GM12878 (cell line): ENCODE measurements at regions not wholly inside any gene's neighbourhood (a gene's known extent, or its start where the extent isn't known, plus 50 kb on each side); places are given as distances from the start of the nearest gene placed in this dataset.

Experiments
- ATAC-seq: fragments of 200-7000 bp; cut with Tn5 transposase; 3 replicates; pipeline ENCODE4 v1.9.1; 2020; ENCODE audit warnings: mild to moderate bottlenecking, moderate library complexity
- BruUV-seq: library from RNA; stranded (reverse); fragments of 400-500 nt; replicated peaks from 2 replicates; lab custom pipeline; 2021; lab: Mats Ljungman, UMichigan
- CTCF ChIA-PET: fragments of 300-600 bp; sonication (Branson Sonifier 250); formaldehyde crosslinking; extraction: SDS; loops from one replicate; lab custom pipeline; 2021; ENCODE audit warnings: inconsistent platforms; lab: Yijun Ruan, JAX
- POLR2A ChIA-PET: fragments of 350-600 bp; formaldehyde crosslinking; extraction: SDS; loops from one replicate; lab custom pipeline; 2021; ENCODE audit warnings: inconsistent platforms; lab: Charles Lee
- RAD21 ChIA-PET: fragments of 300-600 bp; sonication (Branson Sonifier 250); formaldehyde crosslinking; loops from one replicate; lab custom pipeline; 2023; ENCODE audit warnings: antibody characterized with exemption; ENCODE audit not compliant: unreplicated experiment; lab: Charles Lee
- SMC1A ChIA-PET: fragments of 300-600 bp; sonication (Branson Sonifier 250); formaldehyde crosslinking; loops from one replicate; lab custom pipeline; 2023; ENCODE audit not compliant: unreplicated experiment, uncharacterized antibody; lab: Charles Lee
- DNase-seq: peaks from one replicate; pipeline ENCODE4 v3.0.0-alpha.2; 2011; ENCODE audit warnings: low read depth, low spot score
- FAIRE-seq: peaks from 3 replicates; lab custom pipeline; 2011; peaks lifted over from hg19 to GRCh38; lab: Jason Lieb, UNC
- H2AFZ ChIP-seq: 2 replicates; pipeline ENCODE4 v1.6.0; 2011; ENCODE audit warnings: low read depth, low read length, control low read depth; ENCODE audit not compliant: control insufficient read depth
- H3K27ac ChIP-seq: 2 replicates; pipeline ENCODE4 v1.5.1; 2011; ENCODE audit warnings: control low read depth; ENCODE audit not compliant: control insufficient read depth, insufficient read depth
- H3K27me3 ChIP-seq, 2 experiments: replicated peaks in 1 of 2; 2 replicates each; pipeline versions ENCODE4 v1.6.0 to v1.6.1; 2011; ENCODE audit warnings: low read length in 1 of 2; ENCODE audit not compliant: control insufficient read depth in 2 of 2, insufficient read depth in 2 of 2
- H3K36me3 ChIP-seq, 2 experiments: 2 replicates each; pipeline ENCODE4 v1.5.1; 2011; ENCODE audit warnings: low read length in 1 of 2; ENCODE audit not compliant: control insufficient read depth in 2 of 2, insufficient read depth in 2 of 2
- H3K4me1 ChIP-seq: 2 replicates; pipeline ENCODE4 v1.6.1; 2011; ENCODE audit warnings: mild to moderate bottlenecking, low read length, moderate library complexity, mixed read lengths; ENCODE audit not compliant: control insufficient read depth, insufficient read depth
- H3K4me2 ChIP-seq: 2 replicates; pipeline ENCODE4 v1.6.0; 2011; ENCODE audit warnings: control low read depth; ENCODE audit not compliant: control insufficient read depth, insufficient read depth
- H3K4me3 ChIP-seq: fragments of 200-600 bp; sonication (generic); 2 replicates; pipeline ENCODE4 v1.5.1; 2016
- H3K79me2 ChIP-seq: 2 replicates; pipeline ENCODE4 v1.6.0; 2011; ENCODE audit warnings: low read length; ENCODE audit not compliant: control insufficient read depth, insufficient read depth
- H3K9ac ChIP-seq: 2 replicates; pipeline ENCODE4 v1.8.0; 2011; ENCODE audit warnings: low read length, control low read depth, mixed read lengths; ENCODE audit not compliant: control insufficient read depth, insufficient read depth
- H3K9me3 ChIP-seq: replicated peaks from 3 replicates; pipeline ENCODE4 v1.5.1; 2011; ENCODE audit warnings: mild to moderate bottlenecking, low read length; ENCODE audit not compliant: control insufficient read depth, insufficient read depth
- H4K20me1 ChIP-seq: 2 replicates; pipeline ENCODE4 v1.6.0; 2011; ENCODE audit not compliant: control insufficient read depth, insufficient read depth
- BRCA1 ChIP-seq: IDR thresholded peaks from 2 replicates; pipeline ENCODE4 v1.6.1; 2011; ENCODE audit warnings: low read depth, low read length, improper control_type of control experiment
- CHD4 ChIP-seq: fragments of 200-600 bp; sonication (generic); IDR thresholded peaks from 2 replicates; pipeline ENCODE4 v1.6.1; 2016; ENCODE audit warnings: mild to moderate bottlenecking
- CREM ChIP-seq: IDR thresholded peaks from 2 replicates; pipeline ENCODE4 v1.6.1; 2014; ENCODE audit warnings: antibody characterized with exemption, low read depth
- EED ChIP-seq: sonication (generic); IDR thresholded peaks from 2 replicates; pipeline ENCODE4 v1.6.1; 2016; ENCODE audit warnings: antibody characterized with exemption, low read depth
- EGR1 ChIP-seq, 2 experiments: IDR thresholded peaks; 1 replicate in 1 of 2; 2 replicates in 1 of 2; pipeline ENCODE4 v1.6.1; 2011 to 2012; ENCODE audit warnings: low read depth in 2 of 2, low read length in 2 of 2, borderline replicate concordance in 1 of 2, mild to moderate bottlenecking in 1 of 2, moderate library complexity in 1 of 2
- FOXM1 ChIP-seq: IDR thresholded peaks from 2 replicates; pipeline ENCODE4 v1.6.1; 2012; ENCODE audit warnings: low read depth, mild to moderate bottlenecking, inconsistent platforms, low read length, moderate library complexity
- GABPA ChIP-seq: IDR thresholded peaks from 2 replicates; pipeline ENCODE4 v1.6.1; 2014; ENCODE audit warnings: antibody characterized with exemption, low read depth, mild to moderate bottlenecking, inconsistent platforms
- MTA2 ChIP-seq: fragments of 450-650 bp; IDR thresholded peaks from 2 replicates; pipeline ENCODE4 v1.6.1; 2016; ENCODE audit warnings: low read depth, mild to moderate bottlenecking, moderate library complexity
- MTA3 ChIP-seq: IDR thresholded peaks from 2 replicates; pipeline ENCODE4 v1.6.1; 2012; ENCODE audit warnings: low read length, inconsistent platforms, borderline replicate concordance
- MXI1 ChIP-seq: fragments of 150-350 bp; IDR thresholded peaks from 2 replicates; pipeline ENCODE4 v1.6.1; 2011; ENCODE audit warnings: low read depth, mild to moderate bottlenecking, inconsistent platforms, low read length, improper control_type of control experiment
- NBN ChIP-seq: fragments of 450-650 bp; IDR thresholded peaks from 2 replicates; pipeline ENCODE4 v1.6.1; 2016
- NFYB ChIP-seq: IDR thresholded peaks from 2 replicates; pipeline ENCODE4 v1.6.1; 2011; ENCODE audit warnings: low read depth, mild to moderate bottlenecking, low read length, improper control_type of control experiment, moderate library complexity; ENCODE audit not compliant: insufficient read depth
- RBBP5 ChIP-seq: fragments of 200-600 bp; sonication (generic); conservative IDR thresholded peaks from 2 replicates; pipeline ENCODE4 v1.6.1; 2016
- RCOR1 ChIP-seq: conservative IDR thresholded peaks from 2 replicates; pipeline ENCODE4 v1.6.1; 2012; ENCODE audit warnings: low read depth, low read length, improper control_type of control experiment
- RUNX3 ChIP-seq: IDR thresholded peaks from 2 replicates; pipeline ENCODE4 v1.6.1; 2012; ENCODE audit warnings: low read length, inconsistent platforms
- TARDBP ChIP-seq: IDR thresholded peaks from 2 replicates; pipeline ENCODE4 v1.6.1; 2016; ENCODE audit warnings: borderline replicate concordance
- WGBS: methylation state at CpG from one replicate; pipeline ENCODE4 v1.1.6; 2016; ENCODE audit warnings: low lambda C conversion rate; ENCODE audit not compliant: insufficient replicate concordance, insufficient coverage; ENCODE audit errors: missing lambda C conversion rate; 5-methylcytosine and 5-hydroxymethylcytosine counted together
- in situ Hi-C: fragments of 300-500 bp; cut with MboI; formaldehyde crosslinking; loops from 9 replicates; pipeline ENCODE4 v1.14.3; 2018; ENCODE audit warnings: mixed read lengths
- intact Hi-C: fragments of 100-400 bp; cut with micrococcal nuclease; formaldehyde crosslinking; loops from one replicate; pipeline ENCODE4 v1.14.2; 2022; ENCODE audit not compliant: unreplicated experiment
- TF ChIP-seq, protein P1 (sequence below): IDR thresholded peaks from 2 replicates; pipeline ENCODE4 v1.6.1; 2011; ENCODE audit warnings: low read depth, low read length, improper control_type of control experiment, borderline replicate concordance

DNA sequence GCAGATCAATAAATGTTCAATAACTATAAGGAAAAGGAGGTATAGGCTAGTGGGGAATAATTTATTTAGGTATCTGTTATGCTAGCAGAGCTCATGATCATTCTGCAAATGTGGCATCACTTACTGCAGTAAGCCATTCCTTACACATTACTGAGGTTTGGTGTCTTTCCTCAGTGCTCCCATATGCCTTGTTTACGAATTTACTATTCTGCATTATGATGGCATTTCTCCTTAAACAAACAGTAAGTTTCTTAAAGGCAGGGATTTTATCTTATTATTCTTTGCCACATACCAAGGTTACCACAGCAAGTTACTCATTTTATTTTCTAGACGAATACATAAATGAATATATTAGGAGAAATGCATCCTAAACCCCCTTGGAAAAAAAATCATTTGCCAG lies 88.4 kb downstream of the DSEL start:
- in situ Hi-C loops, result no loop called here
- BruUV-seq, result no TSS peak
- Histone ChIP-seq H3K79me2 (no peaks in the 10 kb centered on the region), H3K9me3 (no peaks in the 10 kb centered on the region), H3K27me3 (no peaks in the 10 kb centered on the region), H3K4me2 (no peak overlapping the region), H3K36me3 (no peaks in the 10 kb centered on the region), H3K9ac (no peak overlapping the region), H4K20me1 (no peaks in the 10 kb centered on the region), H3K4me3 (no peak overlapping the region), H2AFZ (no peak overlapping the region), H3K4me1 (no peaks in the 10 kb centered on the region), H3K27ac (no peak overlapping the region)
- FAIRE-seq, result no peak
- RAD21 ChIA-PET, result no interaction called here
- SMC1A ChIA-PET, result no interaction called here
- DNase-seq, result no peak
- intact Hi-C loops, result no loop called here
- CTCF ChIA-PET, result no interaction called here
- WGBS, result 32% methylated on average over 2 of the region's 2 CpGs
- POLR2A ChIA-PET, result no interaction called here
- ATAC-seq, result no peak
- no peak for TF ChIP-seq EGR1 (IDR thresholded peaks at IDR 0.05; ENCODE audit: borderline replicate concordance in 1 of 2, low read depth in 2 of 2, low read length in 2 of 2)

DNA sequence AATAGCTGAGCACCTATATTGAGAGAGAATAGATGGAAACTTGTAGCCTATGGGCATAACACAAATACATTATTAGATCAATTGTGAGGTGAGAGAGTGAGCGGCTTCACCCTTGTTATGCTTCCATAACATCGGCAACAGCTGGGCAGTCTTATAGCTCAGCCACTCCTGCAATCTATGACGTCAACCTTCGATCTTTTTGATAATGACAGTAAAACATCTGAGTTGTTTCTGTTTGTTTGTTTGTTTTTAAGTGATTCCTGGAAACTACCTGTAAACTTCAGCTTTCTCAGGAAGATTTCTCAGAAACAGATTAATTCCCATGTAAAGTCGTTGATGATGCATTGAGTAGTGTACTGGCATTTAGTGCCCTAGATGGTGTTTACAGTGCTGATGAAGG lies 90.0 kb downstream of the DSEL start:
- WGBS, result 37% methylated on average over 5 of the region's 5 CpGs
- no peak overlapping the region for H3K4me2 ChIP-seq
- H2AFZ ChIP-seq, result no peak overlapping the region
- H3K79me2 ChIP-seq, result no peaks in the 10 kb centered on the region
- ChIA-PET POLR2A (no interaction called here), CTCF (interaction anchor here (0.6 kb wide), 1 partner anchor 25 kb away, joined by 3 read pairs; no protein-coding TSS in a partner anchor), SMC1A (no interaction called here), RAD21 (no interaction called here)
- no peak overlapping the region for H3K4me3 ChIP-seq
- no peaks in the 10 kb centered on the region for H3K27me3 ChIP-seq
- H3K9me3 ChIP-seq, result no peaks in the 10 kb centered on the region
- H3K36me3 ChIP-seq, result no peaks in the 10 kb centered on the region
- no peaks in the 10 kb centered on the region for H3K4me1 ChIP-seq
- intact Hi-C loops (no loop called here), in situ Hi-C loops (no loop called here)
- ATAC-seq (no peak), FAIRE-seq (no peak), DNase-seq (no peak)
- H3K9ac ChIP-seq, result no peak overlapping the region
- H4K20me1 ChIP-seq, result no peaks in the 10 kb centered on the region
- H3K27ac ChIP-seq, result no peak overlapping the region
- no peak for TF ChIP-seq FOXM1
- TF ChIP-seq MTA2, result no peak
- TF ChIP-seq MTA3, result no peak
- TF ChIP-seq MXI1, result no peak
- TF ChIP-seq EED, result no peak
- TF ChIP-seq CREM, result no peak
- TF ChIP-seq RCOR1, result no peak
- TF ChIP-seq TARDBP, result no peak
- no peak for TF ChIP-seq RUNX3
- no peak for TF ChIP-seq NFYB
- no peak for TF ChIP-seq NBN
- no peak for TF ChIP-seq BRCA1
- TF ChIP-seq, protein P1, sequence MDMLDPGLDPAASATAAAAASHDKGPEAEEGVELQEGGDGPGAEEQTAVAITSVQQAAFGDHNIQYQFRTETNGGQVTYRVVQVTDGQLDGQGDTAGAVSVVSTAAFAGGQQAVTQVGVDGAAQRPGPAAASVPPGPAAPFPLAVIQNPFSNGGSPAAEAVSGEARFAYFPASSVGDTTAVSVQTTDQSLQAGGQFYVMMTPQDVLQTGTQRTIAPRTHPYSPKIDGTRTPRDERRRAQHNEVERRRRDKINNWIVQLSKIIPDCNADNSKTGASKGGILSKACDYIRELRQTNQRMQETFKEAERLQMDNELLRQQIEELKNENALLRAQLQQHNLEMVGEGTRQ, result no peak
- TF ChIP-seq CHD4, result no peak
- TF ChIP-seq RBBP5, result no peak
- TF ChIP-seq GABPA, result no peak
- no TSS peak for BruUV-seq
